IMR-90 (cell line): ENCODE measurements at regions not wholly inside any gene's neighbourhood (a gene's known extent, or its start where the extent isn't known, plus 50 kb on each side); places are given as distances from the start of the nearest gene placed in this dataset.

Experiments
- ATAC-seq: fragments of 200-7000 bp; cut with Tn5 transposase; 2 replicates; pipeline ENCODE4 v1.9.1; 2020; ENCODE audit warnings: low read depth, mild to moderate bottlenecking, moderate library complexity
- BruUV-seq: library from RNA; stranded (reverse); fragments of 400-500 nt; replicated peaks from 2 replicates; lab custom pipeline; 2021; lab: Mats Ljungman, UMichigan
- CTCF ChIA-PET: fragments of 300-600 bp; formaldehyde crosslinking; extraction: SDS; loops from one replicate; lab custom pipeline; 2021; ENCODE audit warnings: antibody characterized with exemption; lab: Yijun Ruan, JAX
- POLR2A ChIA-PET: fragments of 300-600 bp; sonication (Branson Sonifier 250); formaldehyde crosslinking; loops from one replicate; lab custom pipeline; 2022; ENCODE audit warnings: antibody characterized with exemption; ENCODE audit not compliant: unreplicated experiment; lab: Charles Lee
- DNase-seq: peaks from one replicate; pipeline ENCODE4 v3.0.0; 2013
- H2AFZ ChIP-seq: replicated peaks from 2 replicates; pipeline ENCODE3; 2013; ENCODE audit warnings: low read length, mild to moderate bottlenecking; ENCODE audit not compliant: poor library complexity
- H2AK5ac ChIP-seq: 2 replicates; pipeline ENCODE4 v1.6.1; 2013; ENCODE audit warnings: low read depth, low read length, inconsistent platforms
- H2AK9ac ChIP-seq: replicated peaks from 2 replicates; pipeline ENCODE3; 2013; ENCODE audit warnings: mild to moderate bottlenecking, low read depth, low read length, moderate library complexity; ENCODE audit not compliant: poor library complexity
- H2BK120ac ChIP-seq: 2 replicates; pipeline ENCODE4 v1.6.1; 2013; ENCODE audit warnings: low read depth, low read length, inconsistent platforms
- H2BK15ac ChIP-seq: 3 replicates; pipeline ENCODE4 v1.6.1; 2013; ENCODE audit warnings: low read depth, low read length, inconsistent platforms
- H2BK20ac ChIP-seq: 2 replicates; pipeline ENCODE4 v1.6.1; 2013; ENCODE audit warnings: low read depth, mild to moderate bottlenecking, inconsistent platforms, low read length, moderate library complexity
- H2BK5ac ChIP-seq: 2 replicates; pipeline ENCODE4 v1.6.1; 2013; ENCODE audit warnings: mild to moderate bottlenecking, low read depth, low read length, inconsistent platforms; ENCODE audit not compliant: poor library complexity, severe bottlenecking
- H3K14ac ChIP-seq: replicated peaks from 2 replicates; pipeline ENCODE4 v1.6.1; 2013; ENCODE audit warnings: low read depth, low read length, inconsistent platforms
- H3K18ac ChIP-seq: 2 replicates; pipeline ENCODE4 v1.6.1; 2013; ENCODE audit warnings: low read depth, low read length, control low read depth
- H3K23ac ChIP-seq: 2 replicates; pipeline ENCODE4 v1.6.1; 2013; ENCODE audit warnings: low read depth, low read length, inconsistent platforms
- H3K27ac ChIP-seq: 2 replicates; pipeline ENCODE4 v1.5.1; 2013; ENCODE audit warnings: mild to moderate bottlenecking, control low read depth, low read length; ENCODE audit not compliant: insufficient read depth
- H3K27me3 ChIP-seq: 2 replicates; pipeline ENCODE4 v1.6.1; 2013; ENCODE audit warnings: low read length; ENCODE audit not compliant: control insufficient read depth, insufficient read depth
- H3K36me3 ChIP-seq: 2 replicates; pipeline ENCODE4 v1.6.1; 2013; ENCODE audit warnings: low read length, mixed read lengths; ENCODE audit not compliant: control insufficient read depth, insufficient read depth
- H3K4ac ChIP-seq: 2 replicates; pipeline ENCODE4 v1.6.1; 2013; ENCODE audit warnings: low read depth, low read length, inconsistent platforms
- H3K4me1 ChIP-seq: 2 replicates; pipeline ENCODE4 v1.6.1; 2013; ENCODE audit warnings: low read length, mixed read lengths; ENCODE audit not compliant: control insufficient read depth, insufficient read depth
- H3K4me2 ChIP-seq: 2 replicates; pipeline ENCODE4 v1.6.1; 2013; ENCODE audit warnings: low read depth, mild to moderate bottlenecking, control low read depth, low read length, moderate library complexity
- H3K4me3 ChIP-seq: 2 replicates; pipeline ENCODE4 v1.5.1; 2013; ENCODE audit warnings: low read depth, mild to moderate bottlenecking, control low read depth, low read length, moderate library complexity; ENCODE audit not compliant: insufficient read depth
- H3K56ac ChIP-seq: 2 replicates; pipeline ENCODE4 v1.6.1; 2013; ENCODE audit warnings: low read length, inconsistent platforms; ENCODE audit not compliant: insufficient read depth; ENCODE audit errors: extremely low read depth
- H3K79me1 ChIP-seq, 2 experiments: 2 replicates each; pipeline ENCODE4 v1.6.1; 2013; ENCODE audit warnings: low read length in 2 of 2, inconsistent platforms in 1 of 2, low read depth in 1 of 2
- H3K9ac ChIP-seq: 2 replicates; pipeline ENCODE4 v1.6.1; 2013; ENCODE audit warnings: low read depth, low read length, control low read depth
- H3K9me1 ChIP-seq: 2 replicates; pipeline ENCODE4 v1.6.1; 2013; ENCODE audit warnings: low read length, inconsistent platforms; ENCODE audit not compliant: insufficient read depth
- H3K9me3 ChIP-seq: 2 replicates; pipeline ENCODE4 v1.6.1; 2013; ENCODE audit warnings: low read length; ENCODE audit not compliant: control insufficient read depth, insufficient read depth
- H4K20me1 ChIP-seq: 2 replicates; pipeline ENCODE4 v1.6.1; 2013; ENCODE audit warnings: low read length, inconsistent platforms; ENCODE audit not compliant: insufficient read depth
- H4K5ac ChIP-seq: 2 replicates; pipeline ENCODE4 v1.6.1; 2013; ENCODE audit warnings: mild to moderate bottlenecking, low read depth, low read length, control low read depth
- H4K8ac ChIP-seq, 2 experiments: 2 replicates each; pipeline ENCODE4 v1.6.1; 2013; ENCODE audit warnings: low read depth in 2 of 2, low read length in 2 of 2, control low read depth in 1 of 2, inconsistent platforms in 1 of 2
- H4K91ac ChIP-seq: 2 replicates; pipeline ENCODE4 v1.6.1; 2013; ENCODE audit warnings: low read depth, low read length, inconsistent platforms; ENCODE audit not compliant: insufficient read depth
- BHLHE40 ChIP-seq: fragments of 150-350 bp; IDR thresholded peaks from 2 replicates; pipeline ENCODE4 v1.6.1; 2016; ENCODE audit warnings: mild to moderate bottlenecking, low read depth, low read length
- CEBPB ChIP-seq: IDR thresholded peaks from 2 replicates; pipeline ENCODE4 v1.6.1; 2012; ENCODE audit warnings: low read depth, low read length, improper control_type of control experiment
- FOS ChIP-seq: fragments of 150-350 bp; IDR thresholded peaks from 2 replicates; pipeline ENCODE4 v1.6.1; 2016; ENCODE audit warnings: low read depth, low read length
- MAFK ChIP-seq: IDR thresholded peaks from 2 replicates; pipeline ENCODE4 v1.6.1; 2012; ENCODE audit warnings: low read depth, low read length, improper control_type of control experiment
- MXI1 ChIP-seq: IDR thresholded peaks from 2 replicates; pipeline ENCODE4 v1.6.1; 2012; ENCODE audit warnings: low read depth, mild to moderate bottlenecking, low read length, moderate library complexity, borderline replicate concordance
- NFE2L2 ChIP-seq: fragments of 150-350 bp; IDR thresholded peaks from 2 replicates; pipeline ENCODE4 v1.6.1; 2016; ENCODE audit warnings: low read depth, mild to moderate bottlenecking, low read length
- POLR2A ChIP-seq: IDR thresholded peaks from 2 replicates; pipeline ENCODE4 v1.6.1; 2012; ENCODE audit warnings: mild to moderate bottlenecking, low read depth, low read length
- RCOR1 ChIP-seq: IDR thresholded peaks from 2 replicates; pipeline ENCODE4 v1.6.1; 2012; ENCODE audit warnings: mild to moderate bottlenecking, low read length, improper control_type of control experiment; ENCODE audit not compliant: insufficient replicate concordance
- SMC3 ChIP-seq: fragments of 150-350 bp; IDR thresholded peaks from 2 replicates; pipeline ENCODE4 v1.6.1; 2016; ENCODE audit warnings: low read depth, mild to moderate bottlenecking, antibody characterized with exemption, low read length, moderate library complexity
- WGBS, 2 experiments: methylation state at CpG; one replicate each; pipeline versions ENCODE4 v1.1.5 to v1.1.7; 2013; ENCODE audit warnings: missing lambda C conversion rate in 2 of 2; ENCODE audit not compliant: insufficient read length in 1 of 2; ENCODE audit errors: extremely low coverage in 2 of 2; 5-methylcytosine and 5-hydroxymethylcytosine counted together
- dilution Hi-C: fragments of 300-500 bp; cut with HindIII; formaldehyde crosslinking; loops from one replicate; pipeline ENCODE4 v1.14.3; 2018; ENCODE audit warnings: low sequenced_read_pairs; ENCODE audit not compliant: unreplicated experiment
- in situ Hi-C: fragments of 300-500 bp; cut with MboI; formaldehyde crosslinking; loops from 3 replicates; pipeline ENCODE4 v1.14.3; 2019; ENCODE audit warnings: low sequenced_read_pairs, inconsistent platforms, mixed read lengths
- intact Hi-C: fragments of 100-400 bp; cut with micrococcal nuclease; formaldehyde crosslinking; loops from 2 replicates; pipeline ENCODE4 v1.10.0; 2022
- TF ChIP-seq, protein P1 (sequence below): conservative IDR thresholded peaks from 2 replicates; pipeline ENCODE4 v1.5.1; 2012; ENCODE audit warnings: mild to moderate bottlenecking, low read depth, low read length, improper control_type of control experiment
- TF ChIP-seq, protein P2 (sequence below): fragments of 150-350 bp; IDR thresholded peaks from 2 replicates; pipeline ENCODE4 v1.6.1; 2017; ENCODE audit warnings: mild to moderate bottlenecking, antibody characterized with exemption, low read length, low read depth

DNA sequence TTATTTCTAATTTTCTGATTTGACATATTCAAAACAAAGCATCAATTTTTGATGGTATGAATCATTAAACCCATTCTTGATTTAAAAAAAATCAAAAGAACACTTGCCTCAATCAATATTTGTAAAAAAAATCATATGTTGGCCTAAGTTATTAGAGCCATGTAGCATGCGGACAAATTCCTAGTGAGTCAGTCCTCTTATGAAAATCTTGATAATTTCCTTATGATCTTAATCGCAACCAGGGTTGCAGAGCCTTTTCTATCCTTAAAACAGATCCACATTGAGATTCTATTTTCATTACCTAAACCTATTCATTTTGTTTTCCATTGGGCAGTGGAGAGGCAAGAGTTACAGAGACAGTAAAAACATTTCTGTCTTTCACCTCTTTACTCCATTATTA is 203.2 kb downstream of the ARL4A start:
- CTCF ChIA-PET: no interaction called here
- dilution Hi-C loops: no loop called here
- no peaks in the 10 kb centered on the region for H4K20me1 ChIP-seq

More for the DNA sequence above, 203.2 kb downstream of the ARL4A start:
- Histone ChIP-seq H3K14ac (no peak overlapping the region), H4K8ac (no peak overlapping the region), H3K79me1 (no peaks in the 10 kb centered on the region), H3K4ac (no peak overlapping the region), H2BK120ac (no peak overlapping the region), H2BK15ac (no peak overlapping the region), H2AK9ac (no peak overlapping the region), H3K4me3 (no peak overlapping the region), H2BK20ac (no peak overlapping the region), H2BK5ac (no peak overlapping the region), H3K56ac (no peak overlapping the region), H2AFZ (no peak overlapping the region), H3K27me3 (no peaks in the 10 kb centered on the region), H4K91ac (no peak overlapping the region), H3K18ac (no peak overlapping the region), H3K9me3 (no peaks in the 10 kb centered on the region), H3K9ac (no peak overlapping the region), H3K27ac (no peak overlapping the region), H3K4me1 (peaks cover 3% of the 10 kb centered on the region; the same call in 1 of the 2 replicates), H4K5ac (no peak overlapping the region), H2AK5ac (no peak overlapping the region), H3K9me1 (no peaks in the 10 kb centered on the region), H3K4me2 (no peak overlapping the region), H3K23ac (no peak overlapping the region), H3K36me3 (no peaks in the 10 kb centered on the region)
- TF ChIP-seq FOS (no peak), CEBPB (no peak), SMC3 (no peak), MXI1 (no peak), RCOR1 (no peak), NFE2L2 (no peak), BHLHE40 (no peak), POLR2A (no peak), MAFK (no peak)
- TF ChIP-seq, protein P1, sequence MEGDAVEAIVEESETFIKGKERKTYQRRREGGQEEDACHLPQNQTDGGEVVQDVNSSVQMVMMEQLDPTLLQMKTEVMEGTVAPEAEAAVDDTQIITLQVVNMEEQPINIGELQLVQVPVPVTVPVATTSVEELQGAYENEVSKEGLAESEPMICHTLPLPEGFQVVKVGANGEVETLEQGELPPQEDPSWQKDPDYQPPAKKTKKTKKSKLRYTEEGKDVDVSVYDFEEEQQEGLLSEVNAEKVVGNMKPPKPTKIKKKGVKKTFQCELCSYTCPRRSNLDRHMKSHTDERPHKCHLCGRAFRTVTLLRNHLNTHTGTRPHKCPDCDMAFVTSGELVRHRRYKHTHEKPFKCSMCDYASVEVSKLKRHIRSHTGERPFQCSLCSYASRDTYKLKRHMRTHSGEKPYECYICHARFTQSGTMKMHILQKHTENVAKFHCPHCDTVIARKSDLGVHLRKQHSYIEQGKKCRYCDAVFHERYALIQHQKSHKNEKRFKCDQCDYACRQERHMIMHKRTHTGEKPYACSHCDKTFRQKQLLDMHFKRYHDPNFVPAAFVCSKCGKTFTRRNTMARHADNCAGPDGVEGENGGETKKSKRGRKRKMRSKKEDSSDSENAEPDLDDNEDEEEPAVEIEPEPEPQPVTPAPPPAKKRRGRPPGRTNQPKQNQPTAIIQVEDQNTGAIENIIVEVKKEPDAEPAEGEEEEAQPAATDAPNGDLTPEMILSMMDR: no peak
- TF ChIP-seq, protein P2, sequence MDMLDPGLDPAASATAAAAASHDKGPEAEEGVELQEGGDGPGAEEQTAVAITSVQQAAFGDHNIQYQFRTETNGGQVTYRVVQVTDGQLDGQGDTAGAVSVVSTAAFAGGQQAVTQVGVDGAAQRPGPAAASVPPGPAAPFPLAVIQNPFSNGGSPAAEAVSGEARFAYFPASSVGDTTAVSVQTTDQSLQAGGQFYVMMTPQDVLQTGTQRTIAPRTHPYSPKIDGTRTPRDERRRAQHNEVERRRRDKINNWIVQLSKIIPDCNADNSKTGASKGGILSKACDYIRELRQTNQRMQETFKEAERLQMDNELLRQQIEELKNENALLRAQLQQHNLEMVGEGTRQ: no peak
- WGBS, 2 experiments: no CpG with 5 or more reads among the region's 2 CpGs
- no TSS peak for BruUV-seq
- intact Hi-C loops: no loop called here
- no peak for ATAC-seq
- POLR2A ChIA-PET: no interaction called here
- in situ Hi-C loops: no loop called here
- no peak for DNase-seq
